Mesodermal cell (in vitro differentiated cells): ENCODE measurements at regions not wholly inside any gene's neighbourhood (a gene's known extent, or its start where the extent isn't known, plus 50 kb on each side); places are given as distances from the start of the nearest gene placed in this dataset.
"Not testable (repeated sequence)": the region's sequence is repeated elsewhere in the genome, so short reads cannot be mapped to it uniquely, and the experiment has no call there.

Experiments used
- H3K27ac ChIP-seq: 2 replicates; pipeline ENCODE4 v1.7.0; 2013; ENCODE audit warnings: mild to moderate bottlenecking, low read depth, low read length, moderate library complexity; ENCODE audit not compliant: severe bottlenecking
- H3K36me3 ChIP-seq: 2 replicates; pipeline ENCODE4 v1.7.1; 2013; ENCODE audit warnings: mild to moderate bottlenecking, low read length, moderate library complexity; ENCODE audit not compliant: control insufficient read depth, insufficient read depth
- H3K4me1 ChIP-seq: one replicate; pipeline ENCODE4 v1.7.1; 2013; ENCODE audit warnings: mild to moderate bottlenecking, low read length; ENCODE audit not compliant: insufficient read depth, control insufficient read depth, poor library complexity, severe bottlenecking
- H3K4me3 ChIP-seq: 2 replicates; pipeline ENCODE4 v1.7.0; 2013; ENCODE audit warnings: low read length, control low read depth, mild to moderate bottlenecking; ENCODE audit not compliant: insufficient read depth, poor library complexity, severe bottlenecking; ENCODE audit errors: extremely low read depth
- H3K9me3 ChIP-seq: 2 replicates; pipeline ENCODE4 v1.7.1; 2013; ENCODE audit warnings: mild to moderate bottlenecking, low read length, moderate library complexity; ENCODE audit not compliant: control insufficient read depth
- WGBS, 2 experiments: methylation state at CpG; one replicate each; pipeline ENCODE4 v1.1.5; 2013; ENCODE audit warnings: missing lambda C conversion rate in 2 of 2; ENCODE audit not compliant: insufficient coverage in 2 of 2; 5-methylcytosine and 5-hydroxymethylcytosine counted together

DNA sequence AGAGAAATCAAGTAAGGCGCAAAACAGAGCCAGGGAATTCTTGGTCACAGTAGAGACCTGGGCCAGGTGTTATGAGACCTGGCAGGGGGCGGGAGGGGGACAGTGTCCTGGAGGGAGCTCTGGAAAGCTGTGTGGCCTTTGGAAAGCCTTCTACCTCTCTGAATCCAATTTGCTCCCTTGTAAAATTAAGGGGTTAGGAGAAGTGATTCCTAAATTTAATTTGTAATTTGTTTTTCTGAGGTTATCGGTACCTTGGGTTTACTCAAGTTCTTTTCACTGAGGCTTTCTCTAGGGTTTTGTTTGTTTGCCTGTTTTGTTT, 920.8 kb downstream of the TYW1 start:
- H3K27ac ChIP-seq = no peak overlapping the region
- no peak overlapping the region for H3K4me3 ChIP-seq
- WGBS, 2 experiments = 84 to 89% methylated on average over 2 to 3 of the region's 3 CpGs
- H3K36me3 ChIP-seq = no peaks in the 10 kb centered on the region
- no peaks in the 10 kb centered on the region for H3K9me3 ChIP-seq
- H3K4me1 ChIP-seq = peaks cover 14% of the 10 kb centered on the region

DNA sequence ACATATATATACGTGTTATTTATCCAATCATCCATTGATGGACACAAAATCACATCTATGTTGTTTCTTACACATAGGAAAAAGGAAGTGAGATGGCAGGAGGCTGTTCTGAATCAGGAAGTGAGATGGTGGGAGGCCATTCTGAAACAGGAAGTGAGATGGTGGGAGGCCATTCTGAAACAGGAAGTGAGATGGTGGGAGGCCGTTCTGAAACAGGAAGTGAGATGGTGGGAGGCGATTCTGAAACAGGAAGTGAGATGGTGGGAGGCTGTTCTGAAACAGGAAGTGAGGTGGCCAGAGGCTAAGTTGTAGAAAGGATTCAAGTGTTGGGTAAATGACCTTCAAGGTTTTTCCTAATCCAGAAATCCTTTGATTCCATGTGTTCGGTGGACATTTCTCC, 921.5 kb downstream of the TYW1 start:
- H3K4me1 ChIP-seq = peaks cover 13% of the 10 kb centered on the region
- WGBS, 2 experiments = 100% methylated on average over 2 of the region's 4 CpGs
- H3K36me3 ChIP-seq = no peaks in the 10 kb centered on the region
- no peak overlapping the region for H3K27ac ChIP-seq
- H3K4me3 ChIP-seq = no peak overlapping the region
- H3K9me3 ChIP-seq = no peaks in the 10 kb centered on the region

DNA sequence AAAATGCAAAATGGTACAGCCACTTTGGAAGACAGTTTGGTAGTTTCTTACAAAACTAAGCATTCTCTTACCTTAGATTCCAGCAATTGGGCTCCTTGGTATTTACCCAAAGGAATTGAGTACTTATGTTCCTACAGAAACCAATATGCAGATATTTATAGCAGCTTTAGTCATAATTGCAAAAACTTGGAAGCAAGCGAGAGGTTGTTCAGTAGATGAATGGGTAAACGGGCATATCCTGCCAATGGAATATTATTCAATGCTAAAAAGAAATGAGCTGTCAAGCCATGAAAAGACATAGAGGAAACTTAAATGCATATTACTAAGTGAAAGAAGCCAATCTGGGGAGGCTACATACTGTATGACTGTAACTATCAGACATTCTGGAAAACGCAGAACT, 926.7 kb downstream of the TYW1 start:
- H3K4me1 ChIP-seq = no peaks in the 10 kb centered on the region
- H3K36me3 ChIP-seq = no peaks in the 10 kb centered on the region
- H3K9me3 ChIP-seq = no peaks in the 10 kb centered on the region
- WGBS, 2 experiments = 84 to 89% methylated on average over 2 of the region's 3 CpGs
- H3K27ac ChIP-seq = no peak overlapping the region
- H3K4me3 ChIP-seq = no peak overlapping the region

DNA sequence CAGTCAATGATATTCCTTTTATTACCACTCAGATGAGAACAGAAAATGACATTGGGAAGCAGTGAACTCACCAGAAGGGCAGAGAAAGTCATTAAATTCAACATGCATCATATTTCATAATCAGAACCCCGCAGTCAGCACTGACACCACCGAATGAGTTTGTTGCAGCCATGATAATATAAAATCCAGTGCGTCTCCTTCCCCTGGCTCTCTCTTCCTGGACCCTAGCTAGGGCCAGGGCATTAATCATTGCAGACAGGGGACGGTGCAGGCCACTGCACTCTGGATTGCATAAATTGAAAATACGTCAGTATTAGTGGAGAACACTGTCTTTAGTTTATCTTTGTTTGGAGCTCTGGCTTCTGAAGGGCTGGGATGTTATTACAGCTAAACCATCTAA, 931.5 kb downstream of the TYW1 start:
- WGBS, 2 experiments = 93 to 95% methylated on average over 3 of the region's 5 CpGs
- H3K9me3 ChIP-seq = no peaks in the 10 kb centered on the region
- H3K4me3 ChIP-seq = no peak overlapping the region
- H3K36me3 ChIP-seq = no peaks in the 10 kb centered on the region
- no peaks in the 10 kb centered on the region for H3K4me1 ChIP-seq
- no peak overlapping the region for H3K27ac ChIP-seq

DNA sequence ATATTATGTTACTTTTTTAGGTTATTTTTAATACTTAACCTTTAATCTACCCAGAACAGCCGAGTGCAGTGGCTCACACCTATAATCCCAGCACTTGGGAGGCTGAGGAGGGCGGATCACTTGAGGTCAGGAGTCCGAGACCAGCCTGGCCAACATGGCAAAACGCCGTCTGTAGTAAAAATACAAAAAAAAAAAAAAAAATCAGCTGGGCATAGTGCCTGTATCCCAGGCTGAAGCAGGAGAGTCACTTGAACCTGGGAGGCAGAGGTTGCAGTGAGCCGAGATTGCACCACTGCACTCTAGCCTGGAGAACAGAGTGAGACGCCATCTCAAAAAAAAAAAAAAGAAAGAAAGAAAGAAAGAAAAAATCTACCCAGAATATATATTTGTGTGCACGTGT, 939.8 kb downstream of the TYW1 start:
- WGBS, 2 experiments = 92% methylated on average over 3 of the region's 8 CpGs; no CpG with 5 or more reads in 1 of the 2 experiments

DNA sequence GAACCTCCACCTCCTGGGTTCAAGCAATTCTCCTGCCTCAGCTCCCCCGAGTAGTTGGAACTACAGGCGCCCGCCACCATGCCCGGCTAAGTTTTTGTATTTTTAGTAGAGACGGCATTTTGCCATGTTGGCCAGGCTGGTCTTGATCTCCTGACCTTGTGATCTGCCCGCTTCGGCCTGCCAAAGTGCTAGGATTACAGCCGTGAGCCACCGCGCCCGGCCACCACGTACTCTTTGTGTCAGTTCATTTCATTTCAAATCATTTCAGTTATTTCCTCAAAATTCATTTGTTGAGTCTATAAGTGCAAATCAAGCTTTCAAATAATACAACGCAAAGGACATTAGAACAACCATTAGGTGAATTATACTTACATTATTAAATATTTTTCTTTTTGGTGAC, 943.8 kb downstream of the TYW1 start:
- WGBS, 2 experiments = 93 to 94% methylated on average over 9 to 11 of the region's 13 CpGs
- no peaks in the 10 kb centered on the region for H3K9me3 ChIP-seq
- no peaks in the 10 kb centered on the region for H3K36me3 ChIP-seq
- H3K27ac ChIP-seq = no peak overlapping the region
- no peak overlapping the region for H3K4me3 ChIP-seq
- H3K4me1 ChIP-seq = peaks cover 22% of the 10 kb centered on the region

More for the DNA sequence above, 939.8 kb downstream of the TYW1 start:
- H3K27ac ChIP-seq, H3K36me3 ChIP-seq, H3K9me3 ChIP-seq, H3K4me3 ChIP-seq: not testable (repeated sequence)
- peaks cover 22% of the 10 kb centered on the region for H3K4me1 ChIP-seq

DNA sequence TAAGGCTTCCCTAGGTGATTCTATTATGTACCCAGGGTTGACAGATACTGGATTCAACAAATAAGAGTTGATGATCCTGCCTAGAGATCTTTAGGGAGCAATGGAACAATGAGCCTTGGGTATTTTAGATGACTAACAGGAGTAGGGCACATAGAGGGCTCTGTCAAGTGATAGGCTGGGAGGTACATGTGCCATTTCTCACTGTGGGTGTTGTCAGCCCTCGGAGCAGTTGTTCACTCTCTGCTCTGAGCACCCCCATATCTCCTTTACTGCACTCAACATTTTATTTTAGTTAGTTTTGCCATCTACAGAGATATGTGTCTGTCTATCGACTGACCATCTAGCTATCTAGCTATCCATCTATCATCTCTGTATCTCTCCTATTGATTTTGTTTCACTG, 950.6 kb downstream of the TYW1 start:
- H3K9me3 ChIP-seq = no peaks in the 10 kb centered on the region
- no peak overlapping the region for H3K27ac ChIP-seq
- H3K4me3 ChIP-seq = no peak overlapping the region
- WGBS, 2 experiments = 95 to 100% methylated on average over 1 to 2 of the region's 2 CpGs
- no peaks in the 10 kb centered on the region for H3K4me1 ChIP-seq
- no peaks in the 10 kb centered on the region for H3K36me3 ChIP-seq

DNA sequence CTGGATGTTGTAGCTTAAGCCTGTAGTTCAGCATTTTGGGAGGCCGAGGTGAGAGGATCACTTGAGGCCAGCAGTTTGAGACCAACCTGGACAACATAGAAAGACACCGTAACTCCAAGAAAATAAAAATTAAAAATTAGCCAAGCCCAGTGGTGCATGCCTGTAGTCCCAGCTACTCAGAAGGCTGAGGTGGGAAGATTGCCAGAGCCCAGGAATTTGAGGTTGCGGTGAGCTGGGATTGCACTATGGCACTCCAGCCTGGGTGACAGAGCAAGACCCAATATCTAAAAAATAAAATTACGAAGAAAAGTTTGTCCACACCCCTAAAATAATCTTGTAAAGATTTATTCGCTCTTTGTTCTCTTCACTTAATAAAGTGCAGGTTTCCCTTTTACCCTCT, 951.0 kb downstream of the TYW1 start:
- 88 to 100% methylated on average over 4 of the region's 5 CpGs for WGBS, 2 experiments
- Histone ChIP-seq H3K4me3 (no peak overlapping the region), H3K27ac (no peak overlapping the region), H3K4me1 (no peaks in the 10 kb centered on the region), H3K36me3 (no peaks in the 10 kb centered on the region), H3K9me3 (no peaks in the 10 kb centered on the region)

DNA sequence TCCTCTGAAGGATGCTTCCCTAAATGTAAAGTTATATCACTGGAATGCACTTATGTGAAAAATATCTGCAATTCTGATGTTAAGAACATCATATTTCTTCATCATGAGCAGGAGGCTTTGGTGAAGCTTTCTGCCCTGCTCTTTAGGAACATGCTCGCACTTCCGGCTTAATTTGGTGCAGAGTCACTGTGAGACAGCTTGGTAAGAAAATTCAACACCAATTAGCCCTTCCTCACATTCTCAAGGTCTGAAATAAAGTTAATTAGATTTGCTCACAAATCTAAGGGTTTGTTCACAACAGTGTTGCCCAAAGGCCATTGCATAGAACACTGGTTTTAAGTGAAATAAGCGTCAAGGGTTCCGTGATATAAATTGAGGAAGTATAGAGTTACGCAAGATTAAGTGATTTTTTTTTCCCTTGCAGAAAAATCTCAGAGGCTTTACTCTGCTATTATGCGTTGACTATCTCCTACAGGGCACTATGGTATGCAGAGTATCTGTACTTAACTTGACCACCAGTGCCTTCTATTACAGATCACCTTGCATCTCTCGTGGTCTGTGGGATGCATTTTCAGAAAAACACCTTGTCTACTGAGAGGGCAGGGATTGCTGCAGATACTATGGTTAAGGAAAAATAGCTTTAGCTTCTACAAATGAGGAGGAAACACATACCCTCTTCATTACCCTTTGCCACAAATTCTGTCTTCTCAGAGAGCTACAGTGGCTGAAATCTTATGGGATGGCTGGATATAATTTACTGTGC, 953.9 kb downstream of the TYW1 start:
- Histone ChIP-seq H3K4me1 (no peaks in the 10 kb centered on the region), H3K27ac (no peak overlapping the region), H3K36me3 (no peaks in the 10 kb centered on the region), H3K9me3 (no peaks in the 10 kb centered on the region), H3K4me3 (no peak overlapping the region)
- WGBS, 2 experiments = 85 to 86% methylated on average over 2 to 5 of the region's 7 CpGs

DNA sequence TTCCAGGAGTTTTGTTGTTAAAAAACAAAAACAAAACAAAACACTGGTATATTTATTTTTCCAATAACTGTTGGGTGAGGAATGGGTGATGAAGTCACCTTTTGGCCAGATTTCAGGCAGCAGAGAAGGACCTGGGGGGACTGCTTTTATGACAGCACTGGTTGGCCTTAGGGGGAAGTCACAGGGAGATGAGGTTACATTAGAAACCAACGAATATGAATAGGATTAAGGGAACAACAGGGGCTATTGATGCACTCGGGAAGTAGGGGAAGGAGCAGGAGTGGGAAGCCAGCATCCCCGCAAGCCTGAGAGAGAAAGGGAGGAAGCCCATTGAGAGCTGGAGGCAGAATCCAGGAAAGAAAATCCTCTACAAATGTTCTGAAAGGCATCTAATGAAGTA, 958.4 kb downstream of the TYW1 start:
- WGBS, 2 experiments = 20 to 38% methylated on average over 2 to 3 of the region's 3 CpGs
- no peak overlapping the region for H3K4me3 ChIP-seq
- no peaks in the 10 kb centered on the region for H3K36me3 ChIP-seq
- H3K9me3 ChIP-seq = no peaks in the 10 kb centered on the region
- H3K4me1 ChIP-seq = no peaks in the 10 kb centered on the region
- H3K27ac ChIP-seq = no peak overlapping the region

DNA sequence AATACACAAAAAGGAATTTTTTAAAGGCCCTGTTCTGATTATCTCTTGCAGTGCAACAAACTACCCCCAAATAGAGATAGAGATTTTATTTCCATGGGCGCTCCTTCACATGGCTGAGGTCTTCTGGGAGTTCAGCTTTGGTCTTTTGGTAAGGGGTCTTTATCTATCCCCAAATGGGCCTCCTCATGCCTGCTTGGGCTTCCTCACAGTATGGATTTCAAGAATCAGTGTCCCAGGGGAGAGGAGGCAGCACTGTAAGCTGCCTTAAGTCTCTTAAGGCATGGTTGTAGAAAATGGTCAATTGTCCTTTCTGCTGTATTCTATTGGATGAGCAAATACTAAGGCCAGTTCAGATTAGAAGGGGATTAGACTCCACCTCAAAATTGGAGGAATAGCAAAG, 966.2 kb downstream of the TYW1 start:
- no peaks in the 10 kb centered on the region for H3K36me3 ChIP-seq
- WGBS, 2 experiments = no CpG with 5 or more reads among the region's 1 CpG
- H3K4me3 ChIP-seq = no peak overlapping the region
- no peak overlapping the region for H3K27ac ChIP-seq
- no peaks in the 10 kb centered on the region for H3K9me3 ChIP-seq
- no peaks in the 10 kb centered on the region for H3K4me1 ChIP-seq
